ENCODE measurements at regions not wholly inside any gene's neighbourhood (a gene's known extent, or its start where the extent isn't known, plus 50 kb on each side); places are given as distances from the start of the nearest gene placed in this dataset.
"Not testable (repeated sequence)": the region's sequence is repeated elsewhere in the genome, so short reads cannot be mapped to it uniquely, and the experiment has no call there.

- TF ChIP-seq POLR2A (IDR thresholded peaks at IDR 0.05) (no peak), CTCF (IDR thresholded peaks at IDR 0.05) (no peak)
- Histone ChIP-seq H3K27ac (no peak overlapping the region), H3K36me3 (no peaks in the 10 kb centered on the region), H3K27me3 (no peaks in the 10 kb centered on the region), H3K4me1 (no peaks in the 10 kb centered on the region), H3K9me3 (no peaks in the 10 kb centered on the region), H3K4me3 (no peak overlapping the region)
- no peak for ATAC-seq
- WGBS (ENCODE audit: insufficient coverage, low coverage, low lambda C conversion rate, missing lambda C conversion rate) = 50% methylated on average over 3 of the region's 3 CpGs
- intact Hi-C loops (cut with DNase I) = no loop called here
- DNase-seq = no peak
Measured at GRCh38 chr5:153361735-153362409, 128.6 kb upstream of the GRIA1 start.

- DNase-seq (no peak), ATAC-seq (no peak)
- Histone ChIP-seq H3K27me3 (no peaks in the 10 kb centered on the region), H3K9me3 (no peaks in the 10 kb centered on the region), H3K27ac (no peak overlapping the region), H3K4me1 (no peaks in the 10 kb centered on the region), H3K4me3 (no peak overlapping the region), H3K36me3 (no peaks in the 10 kb centered on the region)
- TF ChIP-seq CTCF (IDR thresholded peaks at IDR 0.05) (no peak), POLR2A (IDR thresholded peaks at IDR 0.05) (no peak)
- intact Hi-C loops (cut with DNase I) = no loop called here
Measured at GRCh38 chr5:153365547-153365946, 124.9 kb upstream of the GRIA1 start.

GRCh38 chr5:153367466-153367865 lies 123.0 kb upstream of the GRIA1 start:
- DNase-seq = no peak
- intact Hi-C loops (cut with DNase I) = no loop called here
- Histone ChIP-seq H3K27me3 (no peaks in the 10 kb centered on the region), H3K4me1 (no peaks in the 10 kb centered on the region), H3K36me3 (no peaks in the 10 kb centered on the region), H3K9me3 (no peaks in the 10 kb centered on the region), H3K4me3 (no peak overlapping the region), H3K27ac (no peak overlapping the region)
- ATAC-seq = no peak
- WGBS (ENCODE audit: insufficient coverage, low coverage, low lambda C conversion rate, missing lambda C conversion rate) = 75% methylated on average over 3 of the region's 3 CpGs
- no peak for TF ChIP-seq POLR2A (IDR thresholded peaks at IDR 0.05)

- ATAC-seq = no peak
- TF ChIP-seq POLR2A (IDR thresholded peaks at IDR 0.05) (no peak), CTCF (IDR thresholded peaks at IDR 0.05) (no peak)
- no peaks in the 10 kb centered on the region for H3K9me3 ChIP-seq
- H3K27ac ChIP-seq = no peak overlapping the region
- no peak for DNase-seq
- no peaks in the 10 kb centered on the region for H3K27me3 ChIP-seq
- intact Hi-C loops (cut with DNase I) = no loop called here
- no peaks in the 10 kb centered on the region for H3K4me1 ChIP-seq
- H3K36me3 ChIP-seq = no peaks in the 10 kb centered on the region
- H3K4me3 ChIP-seq = no peak overlapping the region
- WGBS (ENCODE audit: insufficient coverage, low coverage, low lambda C conversion rate, missing lambda C conversion rate) = 49% methylated on average over 5 of the region's 6 CpGs
Measured at GRCh38 chr5:153372425-153373129, 117.9 kb upstream of the GRIA1 start.

- H3K4me3 ChIP-seq = no peak overlapping the region
- H3K27ac ChIP-seq = no peak overlapping the region
- DNase-seq (no peak), ATAC-seq (no peak)
- H3K9me3 ChIP-seq = no peaks in the 10 kb centered on the region
- no peak for TF ChIP-seq POLR2A (IDR thresholded peaks at IDR 0.05)
- intact Hi-C loops (cut with DNase I) = no loop called here
- no peaks in the 10 kb centered on the region for H3K36me3 ChIP-seq
- 71% methylated on average over 4 of the region's 4 CpGs for WGBS (ENCODE audit: insufficient coverage, low coverage, low lambda C conversion rate, missing lambda C conversion rate)
- no peaks in the 10 kb centered on the region for H3K4me1 ChIP-seq
- H3K27me3 ChIP-seq = no peaks in the 10 kb centered on the region
Measured at GRCh38 chr5:153373130-153373498, 117.4 kb upstream of the GRIA1 start.

GRCh38 chr5:153381630-153382029 lies 108.8 kb upstream of the GRIA1 start:
- WGBS (ENCODE audit: insufficient coverage, low coverage, low lambda C conversion rate, missing lambda C conversion rate) = 50% methylated on average over 2 of the region's 10 CpGs
- DNase-seq; H3K27me3 ChIP-seq; intact Hi-C loops (cut with DNase I); H3K4me3 ChIP-seq; H3K36me3 ChIP-seq; H3K27ac ChIP-seq; ATAC-seq; H3K4me1 ChIP-seq; H3K9me3 ChIP-seq: not testable (repeated sequence)

All from right lobe of liver (tissue), 6 donors.